GM18861 (cell line): ENCODE measurements at regions not wholly inside any gene's neighbourhood (a gene's known extent, or its start where the extent isn't known, plus 50 kb on each side); places are given as distances from the start of the nearest gene placed in this dataset.
"Not testable (repeated sequence)": the region's sequence is repeated elsewhere in the genome, so short reads cannot be mapped to it uniquely, and the experiment has no call there.

ENCODE experiments used
- ATAC-seq: cut with Tn5 transposase; IDR thresholded peaks from one replicate; pipeline ENCODE4 v1.9.1; 2021; ENCODE audit not compliant: unreplicated experiment

DNA sequence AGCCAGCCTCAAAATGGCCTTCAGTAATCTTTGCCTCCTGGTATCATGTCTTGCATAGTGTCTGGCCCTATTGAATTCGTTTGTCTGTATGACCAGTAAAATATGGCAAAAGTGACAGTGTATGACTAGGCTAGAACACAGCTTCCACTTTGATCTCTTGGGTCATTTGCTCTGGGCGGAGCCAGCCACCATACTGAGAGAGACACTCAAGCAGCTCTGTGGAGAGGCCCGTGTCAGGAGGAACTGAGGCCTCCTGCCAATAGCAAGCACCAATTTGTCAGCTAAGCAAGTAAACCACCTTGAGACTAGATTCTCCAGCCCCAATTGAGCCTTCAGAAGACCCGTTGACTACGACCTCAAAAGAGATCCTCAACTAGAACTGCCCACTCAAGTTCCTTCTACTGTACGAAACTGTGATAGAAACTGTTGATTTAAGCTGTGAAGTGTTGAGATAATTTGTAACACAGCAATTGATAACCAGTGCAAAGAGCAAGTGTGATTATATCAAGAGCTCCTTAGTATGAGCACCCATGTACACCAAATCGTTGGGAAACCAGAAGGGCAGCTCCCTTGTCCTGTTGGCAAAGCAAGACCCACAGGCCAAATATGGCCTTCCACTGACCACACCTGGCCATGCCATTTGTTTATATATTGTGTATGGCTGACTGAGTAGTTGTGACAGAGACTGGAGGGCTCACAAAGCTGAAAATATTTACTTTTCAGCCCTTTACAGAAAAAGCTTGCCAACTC, 52.7 kb upstream of the SERBP1 start:
- no peak for ATAC-seq

DNA sequence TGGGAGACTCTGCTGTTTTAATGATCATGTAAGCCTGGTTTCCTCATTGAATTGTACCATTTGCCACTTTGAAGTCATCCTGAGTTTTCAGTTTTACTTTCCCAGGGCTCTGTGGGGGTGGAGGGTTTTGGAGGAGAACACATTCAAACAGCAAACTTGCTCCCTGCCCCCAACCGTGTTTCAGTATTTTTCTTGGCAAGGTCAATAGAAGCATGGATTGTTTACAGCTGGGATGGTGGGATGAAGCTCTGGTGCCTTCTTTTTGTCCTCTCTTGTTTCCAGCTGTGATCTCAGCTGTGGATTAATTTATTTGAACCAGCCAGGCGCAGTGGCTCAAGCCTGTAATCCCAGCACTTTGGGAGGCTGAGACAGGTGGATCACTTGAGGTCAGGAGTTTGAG, 54.3 kb upstream of the SERBP1 start:
- no peak for ATAC-seq

DNA sequence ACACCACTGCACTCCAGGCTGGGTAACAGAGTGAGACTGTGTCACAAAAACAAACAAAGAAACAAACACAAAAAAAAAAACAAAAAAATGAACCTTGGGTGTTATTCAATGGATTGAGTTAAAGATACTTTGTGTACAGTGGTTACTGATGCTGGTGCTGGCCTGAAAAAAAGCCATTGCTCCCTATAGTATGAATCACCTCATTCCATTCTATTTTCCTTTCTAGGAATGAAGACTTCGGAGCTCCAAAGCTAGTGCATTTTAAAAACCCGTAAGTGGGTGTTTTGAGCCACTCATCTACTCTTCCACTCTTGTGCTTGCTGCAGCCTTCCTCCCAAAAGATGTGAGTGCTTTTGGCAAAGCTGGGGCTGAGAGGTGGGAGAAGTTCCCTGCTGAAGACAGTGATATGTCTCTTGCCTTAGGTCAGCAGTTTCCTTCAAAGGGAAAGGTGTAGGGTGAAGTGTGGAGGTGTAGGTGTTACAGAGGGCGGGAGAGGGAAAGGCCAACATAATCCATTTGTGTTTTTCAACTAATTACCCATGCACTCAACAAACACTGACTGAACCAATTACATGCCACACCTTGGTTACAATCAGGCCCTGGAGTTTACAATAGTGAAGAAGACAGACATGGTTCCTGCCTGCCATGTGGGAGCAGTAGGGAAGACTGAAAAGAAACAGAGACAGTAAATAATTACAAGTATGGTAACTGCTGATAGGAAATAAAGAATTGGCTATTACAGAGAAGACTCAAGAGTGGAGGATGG, 55.0 kb upstream of the SERBP1 start:
- ATAC-seq: no peak

DNA sequence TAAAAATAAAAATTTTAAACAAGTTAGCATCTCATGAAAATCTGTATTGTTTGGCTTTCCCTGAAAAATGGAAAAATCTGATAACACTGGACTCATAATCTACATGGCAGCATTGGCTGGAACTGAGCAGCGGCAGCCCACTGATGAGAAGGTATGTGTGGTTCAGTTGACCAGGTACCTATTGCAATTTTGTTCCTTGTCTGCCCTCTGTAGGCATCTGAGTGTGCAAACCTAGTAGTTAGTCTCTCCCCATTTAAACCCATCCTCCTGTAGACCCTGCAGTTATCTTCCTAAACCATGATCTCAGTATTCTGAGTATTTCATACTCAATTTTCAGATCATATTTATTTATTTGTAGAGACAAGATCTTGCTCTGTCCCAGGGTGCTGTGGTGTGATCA, 59.4 kb upstream of the SERBP1 start:
- ATAC-seq: no peak

DNA sequence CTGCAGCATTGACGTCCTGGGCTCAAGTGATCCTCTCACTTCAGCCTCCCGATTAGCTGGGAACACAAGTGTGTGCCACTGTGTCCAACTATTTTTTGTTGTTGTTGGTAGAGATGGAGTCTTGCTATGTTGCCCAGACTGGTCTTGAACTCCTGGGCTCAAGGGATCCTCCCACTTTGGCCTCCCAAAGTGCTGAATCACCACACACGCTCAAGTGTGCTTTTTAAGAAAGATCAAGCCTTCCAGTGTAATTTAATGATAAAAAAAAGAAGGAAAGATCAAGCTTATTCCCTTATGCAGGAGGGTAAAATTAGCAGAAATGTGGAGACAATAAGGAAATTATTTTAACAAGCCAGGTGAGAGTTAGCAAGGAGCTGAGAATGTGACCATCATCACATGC, 61.1 kb upstream of the SERBP1 start:
- no peak for ATAC-seq

DNA sequence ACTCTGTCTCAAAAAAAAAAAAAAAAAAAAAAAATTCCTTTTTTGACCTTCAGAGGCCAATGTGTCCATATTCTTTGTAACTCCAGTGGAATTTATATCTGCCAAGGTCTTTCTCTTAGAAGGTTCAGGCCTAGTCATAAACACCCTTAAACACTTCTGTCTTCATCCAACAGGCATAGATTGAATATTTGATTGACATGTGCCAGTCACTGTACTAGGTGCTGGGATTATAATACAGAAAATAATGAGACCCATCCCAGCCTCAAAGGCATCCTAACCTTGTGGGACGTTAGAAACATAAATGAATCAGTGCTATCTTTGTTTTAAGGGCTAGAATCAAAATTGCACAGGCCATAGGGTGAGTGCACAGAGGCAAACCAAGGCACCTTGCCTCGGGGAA, 62.9 kb upstream of the SERBP1 start:
- ATAC-seq: no peak

DNA sequence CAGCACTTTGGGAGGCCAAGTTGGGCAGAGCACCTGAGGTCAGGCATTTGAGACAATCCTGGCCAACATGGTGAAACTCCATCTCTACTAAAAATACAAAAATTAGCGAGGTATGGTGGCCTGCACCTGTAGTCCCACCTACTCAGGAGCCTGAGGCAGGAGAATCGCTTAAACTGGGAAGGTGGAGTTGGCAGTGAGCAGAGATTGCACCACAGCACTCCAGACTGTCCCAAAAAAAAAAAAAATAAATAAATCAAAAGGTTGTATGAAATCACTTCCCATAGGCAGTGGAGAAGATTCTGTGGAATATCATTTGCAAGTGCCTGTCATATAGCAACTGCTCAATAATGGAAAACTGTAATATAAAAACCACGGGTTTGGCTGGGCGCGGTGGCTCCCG, 65.1 kb upstream of the SERBP1 start:
- ATAC-seq: no peak

DNA sequence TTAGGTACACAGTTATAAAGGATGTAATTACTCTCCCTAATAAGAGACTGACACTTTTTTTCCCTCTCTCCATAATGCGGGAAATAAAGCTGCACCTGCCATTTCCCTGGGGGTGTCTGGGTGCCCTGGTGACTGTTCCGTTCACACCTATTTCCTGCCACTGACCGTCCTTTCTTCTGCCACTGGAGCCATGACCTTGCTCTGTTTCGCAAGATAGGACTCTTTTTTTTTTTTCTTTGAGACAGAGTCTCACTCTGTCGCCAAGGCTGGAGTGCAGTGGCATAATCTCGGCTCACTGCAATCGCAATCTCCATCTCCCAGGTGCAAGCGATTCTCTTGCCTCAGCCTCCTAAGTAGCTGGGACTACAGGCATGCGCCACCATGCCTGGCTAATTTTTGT, 66.1 kb upstream of the SERBP1 start:
- ATAC-seq: no peak

DNA sequence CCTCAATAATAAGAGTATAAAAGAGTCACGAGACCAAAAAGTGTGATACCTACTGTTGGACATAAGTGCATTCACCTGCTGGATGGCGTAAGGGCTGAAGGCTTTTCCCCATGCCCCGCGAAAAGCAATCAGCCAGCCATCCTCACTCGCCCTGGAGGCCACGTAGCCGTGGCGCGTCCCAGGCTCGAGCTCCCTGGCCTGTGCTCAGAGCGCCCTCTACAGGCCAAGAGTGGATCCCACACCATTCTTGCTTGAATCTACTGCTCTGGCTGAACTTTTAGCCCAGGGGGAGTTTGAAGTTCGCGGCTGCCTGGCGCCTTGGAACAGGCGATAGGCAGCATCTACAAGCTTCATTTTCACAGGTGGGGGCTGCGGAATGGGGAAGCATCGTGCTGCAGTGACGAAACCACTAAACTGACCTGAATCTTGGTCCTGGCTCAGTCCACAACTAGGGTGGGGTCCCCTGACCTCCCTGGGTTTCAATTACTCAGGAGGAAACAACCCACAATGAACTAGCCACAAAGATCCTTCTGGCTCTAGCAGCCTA, 70.3 kb upstream of the SERBP1 start:
- peak; percentile 98 for ATAC-seq

DNA sequence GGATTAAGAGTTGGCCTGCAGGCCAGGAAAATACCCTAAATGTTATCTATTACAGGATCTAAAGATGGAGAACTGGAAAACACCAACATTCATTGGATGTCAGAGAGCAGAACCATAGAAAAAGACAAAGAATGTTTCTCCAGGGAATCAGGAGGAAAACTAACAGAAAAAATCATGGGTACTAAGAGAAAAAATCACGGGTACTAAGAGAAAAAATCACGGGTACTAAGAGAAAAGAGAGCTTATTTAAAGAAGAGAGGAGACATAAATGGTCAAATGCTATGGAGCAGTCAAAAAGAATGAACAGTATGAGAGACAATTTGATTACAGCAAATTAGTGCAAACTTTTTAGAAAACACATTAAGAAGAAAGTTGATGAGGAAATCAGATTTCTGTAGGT, 73.8 kb upstream of the SERBP1 start:
- ATAC-seq: no peak

DNA sequence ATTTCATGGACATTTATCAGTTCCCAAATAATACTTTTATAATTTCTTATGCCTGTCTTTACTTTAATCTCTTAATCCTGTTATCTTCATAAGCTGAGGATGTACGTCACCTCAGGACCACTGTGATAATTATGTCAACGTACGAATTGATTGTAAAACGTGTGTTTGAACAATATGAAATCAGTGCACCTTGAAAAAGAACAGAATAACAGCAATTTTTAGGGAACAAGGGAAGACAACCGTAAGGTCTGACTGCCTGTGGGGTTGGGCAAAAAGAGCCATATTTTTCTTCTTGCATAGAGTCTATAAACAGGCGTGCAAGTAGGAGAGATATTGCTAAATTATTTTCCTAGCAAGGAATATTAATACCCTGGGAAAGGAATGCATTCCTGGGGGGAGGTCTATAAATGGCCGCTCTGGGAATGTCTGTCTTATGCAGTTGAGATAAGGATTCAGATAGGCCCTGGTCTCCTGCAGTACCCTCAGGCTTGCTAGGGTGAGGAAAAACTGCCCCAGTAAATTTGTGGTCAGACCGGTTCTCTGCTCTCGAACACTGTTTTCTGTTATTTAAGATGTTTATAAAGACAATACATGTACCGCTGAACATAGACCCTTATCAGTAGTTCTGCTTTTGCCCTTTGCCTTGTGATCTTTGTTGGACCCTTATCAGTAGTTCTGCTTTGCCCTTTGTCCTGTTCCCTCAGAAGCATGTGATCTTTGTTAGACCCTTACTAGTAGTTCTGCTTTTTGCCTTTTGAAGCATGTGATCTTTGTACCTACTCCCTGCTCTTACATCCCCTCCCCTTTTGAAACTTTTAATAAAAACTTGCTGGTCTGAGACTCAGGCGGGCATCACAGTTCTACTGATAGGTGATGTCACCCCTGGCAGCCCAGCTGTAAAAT, 83.4 kb upstream of the SERBP1 start:
- not testable (repeated sequence) for ATAC-seq

DNA sequence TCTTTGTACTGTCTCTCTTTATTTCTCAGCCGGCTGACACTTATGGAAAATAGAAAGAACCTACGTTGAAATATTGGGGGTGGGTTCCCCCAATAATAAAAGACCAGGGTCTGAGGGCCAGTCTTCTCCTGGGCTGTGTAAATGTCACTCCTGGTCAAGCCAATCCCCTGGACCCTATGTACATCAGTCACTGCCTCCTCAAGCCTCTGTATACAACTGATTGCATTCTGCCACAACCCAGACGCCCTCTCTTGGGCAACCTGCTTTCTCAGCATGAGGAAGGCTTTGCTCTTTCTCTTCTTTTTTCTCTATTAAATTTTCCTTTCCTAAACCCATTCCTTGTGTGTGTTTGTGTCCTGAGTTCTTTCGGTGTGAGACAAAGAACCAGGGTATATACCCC, 84.1 kb upstream of the SERBP1 start:
- no peak for ATAC-seq

DNA sequence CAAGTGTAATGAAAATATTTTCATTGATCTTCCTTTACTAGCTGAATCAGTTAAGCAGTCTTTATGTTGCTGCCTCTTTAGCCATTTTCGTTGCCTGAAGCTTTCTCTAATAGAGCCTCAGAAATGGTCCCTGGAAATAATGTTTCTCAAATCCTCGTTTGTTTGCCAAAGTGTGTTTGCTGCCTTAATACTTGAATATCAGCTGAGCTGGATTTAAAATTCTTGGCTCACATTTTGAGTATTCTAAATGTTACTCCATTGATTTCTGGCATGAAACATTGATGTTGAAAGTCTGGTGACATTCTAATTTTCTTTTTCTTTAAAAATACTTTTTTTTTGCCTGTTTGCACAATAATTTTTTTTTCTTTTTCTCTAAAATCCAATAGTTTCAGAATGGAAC, 84.6 kb upstream of the SERBP1 start:
- no peak for ATAC-seq

DNA sequence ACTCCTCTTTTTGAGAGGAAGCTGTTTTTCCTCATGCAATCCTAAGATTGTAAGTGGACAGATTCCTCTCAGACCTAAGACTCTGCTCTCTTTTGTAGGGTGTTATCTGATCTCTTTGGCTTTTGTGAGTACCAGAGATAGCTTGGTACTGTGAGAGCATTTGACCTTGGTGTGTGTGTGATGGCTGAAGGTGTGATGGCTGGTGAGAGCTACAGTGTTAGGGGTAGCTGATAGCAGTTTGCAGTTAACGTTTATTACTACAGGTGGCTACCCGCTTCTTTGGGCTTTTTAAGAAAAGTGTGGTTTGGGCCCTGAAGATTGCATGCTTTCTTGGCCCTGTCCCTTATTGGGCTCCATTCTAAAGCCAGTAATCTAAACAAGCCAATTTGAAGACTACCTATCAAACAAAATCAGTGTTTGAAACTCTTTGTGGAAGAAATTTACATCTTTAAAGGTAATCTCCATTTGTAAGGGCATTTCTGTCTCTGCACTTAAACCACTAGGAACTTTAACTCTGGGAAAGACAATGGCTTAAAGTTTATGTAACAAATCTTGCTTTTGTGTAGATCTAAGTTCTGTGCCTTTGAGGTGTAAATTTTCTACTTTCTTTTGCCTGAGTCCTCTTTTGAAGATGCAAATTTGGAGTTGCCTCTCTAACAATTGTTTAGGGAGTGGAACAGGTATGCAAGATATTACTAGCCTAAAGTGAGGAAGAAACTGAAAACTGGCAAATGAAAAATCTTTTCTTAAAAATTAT, 85.3 kb upstream of the SERBP1 start:
- no peak for ATAC-seq

DNA sequence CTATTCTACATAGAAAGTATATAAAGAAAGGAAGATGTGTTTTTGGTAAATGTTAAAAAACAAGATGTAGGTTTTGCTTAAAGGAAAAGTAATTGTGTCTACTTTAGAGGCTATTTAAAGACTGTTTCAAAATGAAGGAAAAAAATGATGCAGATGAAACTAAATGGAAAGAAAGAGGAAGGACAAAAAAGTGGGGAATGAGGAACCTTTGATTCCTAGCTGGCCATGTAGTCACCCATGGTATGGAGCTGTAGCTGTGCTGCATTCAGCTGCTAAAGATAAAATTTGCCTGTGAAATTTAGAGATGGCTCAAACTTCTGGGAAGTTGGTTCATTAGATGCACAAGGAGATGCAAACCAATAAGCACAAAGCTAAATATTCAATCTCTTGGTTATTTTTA, 86.8 kb upstream of the SERBP1 start:
- no peak for ATAC-seq

DNA sequence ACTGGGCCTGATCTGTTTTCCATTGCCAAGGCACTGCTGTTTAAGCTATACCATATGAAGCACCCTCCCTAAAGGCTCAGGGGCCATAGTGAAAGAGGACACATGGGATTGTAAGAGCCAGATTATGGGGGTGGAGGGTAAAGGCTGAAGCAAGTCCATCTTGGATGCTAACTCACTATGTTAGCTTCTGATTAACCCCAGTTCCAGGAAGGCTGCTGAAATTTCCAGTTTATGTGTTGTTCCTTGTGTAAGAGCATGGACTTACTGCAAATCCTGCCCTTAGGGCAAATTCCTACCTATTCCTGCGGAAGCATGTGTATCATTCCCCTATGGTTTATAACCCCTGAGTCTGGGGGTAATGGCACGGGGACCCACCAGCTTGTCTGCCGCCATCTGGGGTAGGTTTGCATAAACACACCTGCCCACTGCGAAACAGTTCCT, 91.8 kb upstream of the SERBP1 start:
- ATAC-seq: no peak

DNA sequence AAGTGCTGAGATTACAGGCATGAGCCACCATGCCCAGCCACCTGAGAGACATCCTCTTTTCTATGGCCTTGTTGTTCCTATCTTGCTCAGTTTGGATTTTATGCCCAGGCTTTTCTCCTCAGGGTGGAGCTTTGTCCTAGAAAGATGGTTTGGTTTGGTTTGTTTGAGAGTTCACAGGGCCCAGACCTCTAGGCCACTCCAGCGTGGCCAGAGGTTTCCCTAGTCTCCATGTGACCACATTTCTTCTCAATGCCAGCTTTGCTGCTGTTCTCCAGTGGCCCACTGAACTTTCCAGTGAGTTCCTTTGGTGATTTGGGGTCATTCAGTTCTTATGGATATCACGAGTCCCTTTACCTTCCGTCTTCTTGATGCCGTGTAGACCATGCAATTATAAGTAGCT, 92.6 kb upstream of the SERBP1 start:
- no peak for ATAC-seq

DNA sequence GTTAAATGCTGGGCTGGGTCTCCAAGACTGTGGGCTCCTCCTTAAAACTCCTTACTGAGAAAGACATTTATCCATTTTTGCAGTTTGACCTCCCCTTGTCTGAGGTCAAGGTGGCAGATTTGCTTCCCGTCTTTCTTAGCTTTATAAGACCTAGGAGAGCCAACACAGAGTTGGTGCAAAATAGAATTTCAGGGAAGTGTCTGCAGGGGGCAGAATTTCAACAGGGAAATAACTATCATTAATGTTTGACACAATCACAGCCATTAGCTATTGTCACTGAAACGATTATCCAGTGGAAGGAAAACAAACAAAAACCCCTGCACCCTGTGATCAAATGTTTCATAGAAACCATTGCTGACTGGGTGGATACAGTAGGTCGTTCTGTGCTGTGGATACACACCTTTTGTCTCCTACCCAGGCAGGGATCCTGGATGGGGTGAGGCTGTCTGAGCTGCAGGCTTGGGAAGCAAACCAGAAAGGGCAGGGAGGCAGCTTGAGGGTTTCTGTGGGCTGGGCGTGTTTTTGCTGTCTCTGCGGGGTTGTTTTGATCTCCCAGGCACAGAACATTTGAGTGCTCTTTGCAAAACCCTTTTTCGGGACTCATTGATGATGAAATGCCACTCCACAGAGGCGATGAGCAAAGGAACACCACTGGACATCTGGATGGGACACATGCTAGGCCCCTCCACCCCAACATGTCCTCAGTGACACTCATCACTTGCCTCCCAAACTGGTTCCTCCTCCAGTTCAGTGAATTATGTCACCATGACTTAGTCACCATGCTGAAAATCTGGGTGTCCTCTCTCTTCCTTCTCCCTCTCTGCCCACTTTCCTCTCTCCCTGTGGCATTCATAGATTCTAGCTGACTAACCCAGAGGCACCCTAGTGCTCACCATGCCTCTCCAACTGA, 94.2 kb upstream of the SERBP1 start:
- ATAC-seq: no peak

DNA sequence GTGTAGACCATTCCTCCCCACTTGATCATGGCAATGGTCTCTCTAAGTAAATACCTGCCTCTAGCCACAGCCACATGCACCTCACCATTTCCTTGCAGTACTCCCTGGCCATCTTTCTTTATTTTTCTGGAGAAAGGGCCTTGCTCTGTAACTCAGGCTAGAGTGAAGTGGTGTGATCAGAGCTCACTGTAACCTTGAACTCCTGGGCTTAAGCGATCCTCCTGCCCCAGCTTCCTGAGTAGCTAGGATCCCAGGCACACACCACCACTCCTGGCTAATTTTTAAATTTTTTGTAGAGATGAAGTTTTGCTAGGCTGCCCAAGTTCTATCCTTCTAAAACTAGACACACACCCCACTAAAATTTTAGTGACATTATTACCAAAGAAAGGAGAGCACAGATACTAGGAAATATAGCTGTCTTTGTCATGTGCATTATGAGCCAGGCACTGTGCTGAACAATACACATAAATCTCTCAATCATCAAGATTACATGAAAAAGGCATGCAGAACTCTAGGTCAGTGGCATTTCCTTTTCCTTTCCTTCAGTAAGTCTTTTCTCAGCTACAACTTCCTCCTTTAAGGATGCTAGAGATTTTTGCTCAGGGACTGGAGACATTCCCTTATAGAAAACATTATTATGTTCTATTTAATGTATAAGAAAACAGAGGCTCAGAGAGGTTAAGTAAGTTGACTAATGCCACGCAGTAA, 95.0 kb upstream of the SERBP1 start:
- ATAC-seq: no peak
